K562 (cell line): ENCODE measurements at regions not wholly inside any gene's neighbourhood (a gene's known extent, or its start where the extent isn't known, plus 50 kb on each side); places are given as distances from the start of the nearest gene placed in this dataset.

Source experiments
- ATF7 ChIP-seq: fragments of 450-650 bp; IDR thresholded peaks from 2 replicates; pipeline ENCODE4 v1.7.1; 2014; ENCODE audit warnings: mild to moderate bottlenecking, moderate library complexity
- CBX8 ChIP-seq: fragments of 200-600 bp; sonication (generic); IDR thresholded peaks from 2 replicates; pipeline ENCODE4 v1.6.1; 2012; ENCODE audit warnings: borderline replicate concordance, mixed run types, low read depth, mild to moderate bottlenecking, moderate library complexity, mixed read lengths, low read length, control low read depth, inconsistent platforms; ENCODE audit not compliant: poor library complexity, severe bottlenecking; ENCODE audit errors: extremely low read depth
- EZH2 ChIP-seq: IDR thresholded peaks from 2 replicates; pipeline ENCODE4 v1.6.1; 2012; ENCODE audit warnings: low read depth, mild to moderate bottlenecking, inconsistent platforms, low read length, borderline replicate concordance
- FOSL1 ChIP-seq: fragments of 200-800 bp; sonication (Bioruptor generic); conservative IDR thresholded peaks from 2 replicates; pipeline ENCODE4 v1.6.1; 2016; ENCODE audit warnings: missing genetic modification characterization, missing compliant biosample characterization
- HNRNPL ChIP-seq: fragments of 200-400 bp; formaldehyde crosslinking; IDR thresholded peaks from 2 replicates; pipeline ENCODE4 v1.6.1; 2017; ENCODE audit warnings: low read depth, mild to moderate bottlenecking, low read length
- NFIX ChIP-seq: fragments of 250-450 bp; sonication (Bioruptor Pico); IDR thresholded peaks from 2 replicates; pipeline ENCODE4 v1.4.0; 2020; ENCODE audit warnings: low read depth, mild to moderate bottlenecking, moderate library complexity
- POLR2A ChIP-seq: fragments of 450-650 bp; conservative IDR thresholded peaks from 2 replicates; pipeline ENCODE4 v1.6.1; 2016
- POLR2AphosphoS5 ChIP-seq: IDR thresholded peaks from 2 replicates; pipeline ENCODE4 v1.6.1; 2011; ENCODE audit warnings: mild to moderate bottlenecking, low read depth, low read length, moderate library complexity; ENCODE audit not compliant: control insufficient read depth, insufficient read depth
- ZNF253 ChIP-seq: fragments of 250-450 bp; sonication (Bioruptor Pico); conservative IDR thresholded peaks from 2 replicates; pipeline ENCODE4 v1.6.1; 2021; ENCODE audit warnings: mild to moderate bottlenecking
- TF ChIP-seq, protein P1 (sequence below): sonication (generic); formaldehyde crosslinking; IDR thresholded peaks from 2 replicates; pipeline ENCODE4 v1.8.1; 2023; ENCODE audit warnings: mild to moderate bottlenecking, missing genetic modification reagents, moderate library complexity
- TF ChIP-seq, protein P2 (sequence below): fragments of 200-600 bp; sonication (generic); IDR thresholded peaks from one replicate; pipeline ENCODE4 v1.6.1; 2012; ENCODE audit warnings: mild to moderate bottlenecking, low read depth, low read length, inconsistent platforms
- TF ChIP-seq, protein P3 (sequence below), 3 experiments: IDR thresholded peaks in 2 of 3; conservative IDR thresholded peaks in 1 of 3; 2 replicates each; pipeline ENCODE4 v1.5.1; 2011 to 2012; ENCODE audit warnings: low read length in 3 of 3, mild to moderate bottlenecking in 3 of 3, control low read depth in 2 of 3, improper control_type of control experiment in 1 of 3, inconsistent platforms in 1 of 3, low read depth in 1 of 3, mixed read lengths in 1 of 3, moderate library complexity in 1 of 3; ENCODE audit not compliant: insufficient read depth in 2 of 3

DNA sequence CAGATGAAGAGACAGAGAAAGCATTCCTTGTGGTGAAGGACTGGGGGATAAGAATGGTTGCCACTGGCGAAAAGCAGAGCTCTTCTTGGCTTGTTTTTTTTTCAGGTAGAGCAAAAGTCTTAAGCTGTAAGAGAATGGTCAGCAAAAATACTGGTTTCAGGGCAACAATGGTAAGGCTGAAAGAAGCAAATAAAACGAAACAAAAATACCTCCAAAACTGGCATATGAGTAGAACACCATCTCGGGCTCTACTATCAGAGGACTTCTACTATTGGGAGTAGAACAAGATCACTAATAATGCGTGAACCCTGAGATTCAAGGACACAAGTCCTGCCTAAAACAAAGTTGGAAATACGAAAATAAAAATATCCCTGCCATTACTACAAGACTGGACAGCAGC is 1823.2 kb upstream of the CDH6 start:
- TF ChIP-seq CBX8 (no peak), POLR2AphosphoS5 (no peak), ZNF253 (CRISPR knock-in tag) (no peak), POLR2A (no peak), FOSL1 (tag) (no peak), ATF7 (no peak), HNRNPL (no peak), EZH2 (no peak), NFIX (no peak)
- TF ChIP-seq, protein P1, sequence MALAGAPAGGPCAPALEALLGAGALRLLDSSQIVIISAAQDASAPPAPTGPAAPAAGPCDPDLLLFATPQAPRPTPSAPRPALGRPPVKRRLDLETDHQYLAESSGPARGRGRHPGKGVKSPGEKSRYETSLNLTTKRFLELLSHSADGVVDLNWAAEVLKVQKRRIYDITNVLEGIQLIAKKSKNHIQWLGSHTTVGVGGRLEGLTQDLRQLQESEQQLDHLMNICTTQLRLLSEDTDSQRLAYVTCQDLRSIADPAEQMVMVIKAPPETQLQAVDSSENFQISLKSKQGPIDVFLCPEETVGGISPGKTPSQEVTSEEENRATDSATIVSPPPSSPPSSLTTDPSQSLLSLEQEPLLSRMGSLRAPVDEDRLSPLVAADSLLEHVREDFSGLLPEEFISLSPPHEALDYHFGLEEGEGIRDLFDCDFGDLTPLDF (CRISPR knock-in tag), result no peak
- TF ChIP-seq, protein P2, sequence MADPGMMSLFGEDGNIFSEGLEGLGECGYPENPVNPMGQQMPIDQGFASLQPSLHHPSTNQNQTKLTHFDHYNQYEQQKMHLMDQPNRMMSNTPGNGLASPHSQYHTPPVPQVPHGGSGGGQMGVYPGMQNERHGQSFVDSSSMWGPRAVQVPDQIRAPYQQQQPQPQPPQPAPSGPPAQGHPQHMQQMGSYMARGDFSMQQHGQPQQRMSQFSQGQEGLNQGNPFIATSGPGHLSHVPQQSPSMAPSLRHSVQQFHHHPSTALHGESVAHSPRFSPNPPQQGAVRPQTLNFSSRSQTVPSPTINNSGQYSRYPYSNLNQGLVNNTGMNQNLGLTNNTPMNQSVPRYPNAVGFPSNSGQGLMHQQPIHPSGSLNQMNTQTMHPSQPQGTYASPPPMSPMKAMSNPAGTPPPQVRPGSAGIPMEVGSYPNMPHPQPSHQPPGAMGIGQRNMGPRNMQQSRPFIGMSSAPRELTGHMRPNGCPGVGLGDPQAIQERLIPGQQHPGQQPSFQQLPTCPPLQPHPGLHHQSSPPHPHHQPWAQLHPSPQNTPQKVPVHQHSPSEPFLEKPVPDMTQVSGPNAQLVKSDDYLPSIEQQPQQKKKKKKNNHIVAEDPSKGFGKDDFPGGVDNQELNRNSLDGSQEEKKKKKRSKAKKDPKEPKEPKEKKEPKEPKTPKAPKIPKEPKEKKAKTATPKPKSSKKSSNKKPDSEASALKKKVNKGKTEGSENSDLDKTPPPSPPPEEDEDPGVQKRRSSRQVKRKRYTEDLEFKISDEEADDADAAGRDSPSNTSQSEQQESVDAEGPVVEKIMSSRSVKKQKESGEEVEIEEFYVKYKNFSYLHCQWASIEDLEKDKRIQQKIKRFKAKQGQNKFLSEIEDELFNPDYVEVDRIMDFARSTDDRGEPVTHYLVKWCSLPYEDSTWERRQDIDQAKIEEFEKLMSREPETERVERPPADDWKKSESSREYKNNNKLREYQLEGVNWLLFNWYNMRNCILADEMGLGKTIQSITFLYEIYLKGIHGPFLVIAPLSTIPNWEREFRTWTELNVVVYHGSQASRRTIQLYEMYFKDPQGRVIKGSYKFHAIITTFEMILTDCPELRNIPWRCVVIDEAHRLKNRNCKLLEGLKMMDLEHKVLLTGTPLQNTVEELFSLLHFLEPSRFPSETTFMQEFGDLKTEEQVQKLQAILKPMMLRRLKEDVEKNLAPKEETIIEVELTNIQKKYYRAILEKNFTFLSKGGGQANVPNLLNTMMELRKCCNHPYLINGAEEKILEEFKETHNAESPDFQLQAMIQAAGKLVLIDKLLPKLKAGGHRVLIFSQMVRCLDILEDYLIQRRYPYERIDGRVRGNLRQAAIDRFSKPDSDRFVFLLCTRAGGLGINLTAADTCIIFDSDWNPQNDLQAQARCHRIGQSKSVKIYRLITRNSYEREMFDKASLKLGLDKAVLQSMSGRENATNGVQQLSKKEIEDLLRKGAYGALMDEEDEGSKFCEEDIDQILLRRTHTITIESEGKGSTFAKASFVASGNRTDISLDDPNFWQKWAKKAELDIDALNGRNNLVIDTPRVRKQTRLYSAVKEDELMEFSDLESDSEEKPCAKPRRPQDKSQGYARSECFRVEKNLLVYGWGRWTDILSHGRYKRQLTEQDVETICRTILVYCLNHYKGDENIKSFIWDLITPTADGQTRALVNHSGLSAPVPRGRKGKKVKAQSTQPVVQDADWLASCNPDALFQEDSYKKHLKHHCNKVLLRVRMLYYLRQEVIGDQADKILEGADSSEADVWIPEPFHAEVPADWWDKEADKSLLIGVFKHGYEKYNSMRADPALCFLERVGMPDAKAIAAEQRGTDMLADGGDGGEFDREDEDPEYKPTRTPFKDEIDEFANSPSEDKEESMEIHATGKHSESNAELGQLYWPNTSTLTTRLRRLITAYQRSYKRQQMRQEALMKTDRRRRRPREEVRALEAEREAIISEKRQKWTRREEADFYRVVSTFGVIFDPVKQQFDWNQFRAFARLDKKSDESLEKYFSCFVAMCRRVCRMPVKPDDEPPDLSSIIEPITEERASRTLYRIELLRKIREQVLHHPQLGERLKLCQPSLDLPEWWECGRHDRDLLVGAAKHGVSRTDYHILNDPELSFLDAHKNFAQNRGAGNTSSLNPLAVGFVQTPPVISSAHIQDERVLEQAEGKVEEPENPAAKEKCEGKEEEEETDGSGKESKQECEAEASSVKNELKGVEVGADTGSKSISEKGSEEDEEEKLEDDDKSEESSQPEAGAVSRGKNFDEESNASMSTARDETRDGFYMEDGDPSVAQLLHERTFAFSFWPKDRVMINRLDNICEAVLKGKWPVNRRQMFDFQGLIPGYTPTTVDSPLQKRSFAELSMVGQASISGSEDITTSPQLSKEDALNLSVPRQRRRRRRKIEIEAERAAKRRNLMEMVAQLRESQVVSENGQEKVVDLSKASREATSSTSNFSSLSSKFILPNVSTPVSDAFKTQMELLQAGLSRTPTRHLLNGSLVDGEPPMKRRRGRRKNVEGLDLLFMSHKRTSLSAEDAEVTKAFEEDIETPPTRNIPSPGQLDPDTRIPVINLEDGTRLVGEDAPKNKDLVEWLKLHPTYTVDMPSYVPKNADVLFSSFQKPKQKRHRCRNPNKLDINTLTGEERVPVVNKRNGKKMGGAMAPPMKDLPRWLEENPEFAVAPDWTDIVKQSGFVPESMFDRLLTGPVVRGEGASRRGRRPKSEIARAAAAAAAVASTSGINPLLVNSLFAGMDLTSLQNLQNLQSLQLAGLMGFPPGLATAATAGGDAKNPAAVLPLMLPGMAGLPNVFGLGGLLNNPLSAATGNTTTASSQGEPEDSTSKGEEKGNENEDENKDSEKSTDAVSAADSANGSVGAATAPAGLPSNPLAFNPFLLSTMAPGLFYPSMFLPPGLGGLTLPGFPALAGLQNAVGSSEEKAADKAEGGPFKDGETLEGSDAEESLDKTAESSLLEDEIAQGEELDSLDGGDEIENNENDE, result no peak
- TF ChIP-seq, protein P3, sequence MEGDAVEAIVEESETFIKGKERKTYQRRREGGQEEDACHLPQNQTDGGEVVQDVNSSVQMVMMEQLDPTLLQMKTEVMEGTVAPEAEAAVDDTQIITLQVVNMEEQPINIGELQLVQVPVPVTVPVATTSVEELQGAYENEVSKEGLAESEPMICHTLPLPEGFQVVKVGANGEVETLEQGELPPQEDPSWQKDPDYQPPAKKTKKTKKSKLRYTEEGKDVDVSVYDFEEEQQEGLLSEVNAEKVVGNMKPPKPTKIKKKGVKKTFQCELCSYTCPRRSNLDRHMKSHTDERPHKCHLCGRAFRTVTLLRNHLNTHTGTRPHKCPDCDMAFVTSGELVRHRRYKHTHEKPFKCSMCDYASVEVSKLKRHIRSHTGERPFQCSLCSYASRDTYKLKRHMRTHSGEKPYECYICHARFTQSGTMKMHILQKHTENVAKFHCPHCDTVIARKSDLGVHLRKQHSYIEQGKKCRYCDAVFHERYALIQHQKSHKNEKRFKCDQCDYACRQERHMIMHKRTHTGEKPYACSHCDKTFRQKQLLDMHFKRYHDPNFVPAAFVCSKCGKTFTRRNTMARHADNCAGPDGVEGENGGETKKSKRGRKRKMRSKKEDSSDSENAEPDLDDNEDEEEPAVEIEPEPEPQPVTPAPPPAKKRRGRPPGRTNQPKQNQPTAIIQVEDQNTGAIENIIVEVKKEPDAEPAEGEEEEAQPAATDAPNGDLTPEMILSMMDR (IDR thresholded peaks at IDR 0.05 in 2 of 3, conservative IDR thresholded peaks at IDR 0.05 in 1 of 3; ENCODE audit: insufficient read depth in 2 of 3, low read depth in 1 of 3, low read length in 3 of 3), result no peak
